ENCODE measurements at regions not wholly inside any gene's neighbourhood (a gene's known extent, or its start where the extent isn't known, plus 50 kb on each side); places are given as distances from the start of the nearest gene placed in this dataset.

DNA sequence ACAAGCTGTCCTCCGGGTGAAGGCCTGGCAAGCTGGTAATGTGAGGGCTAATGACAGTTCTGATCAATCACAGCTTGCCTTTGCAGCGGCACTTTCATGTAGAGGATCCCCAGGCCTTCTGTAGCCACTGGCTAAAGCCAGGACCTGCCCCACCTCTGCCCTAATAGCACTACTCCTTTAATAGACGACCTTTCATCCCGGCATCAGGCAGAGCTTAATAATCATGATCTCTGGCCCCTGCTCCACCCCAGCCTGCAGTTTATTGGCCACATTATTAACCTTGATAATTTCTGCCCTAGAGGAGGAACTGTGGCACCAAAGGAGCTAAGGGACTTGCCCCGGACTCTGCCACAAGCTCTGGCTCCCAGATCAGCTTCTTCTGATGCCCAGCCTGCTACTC is 142.3 kb upstream of the TBX3 start:
- Histone ChIP-seq H3K4me2 (ENCODE audit: low read length) (no peak overlapping the region), H3K27me3 (ENCODE audit: insufficient read depth, low read length) (0 out of 2 replicates have a peak, but pooled peaks cover 11% of the 10 kb centered on the region), H3K36me3 (ENCODE audit: control insufficient read depth in 1 of 2, insufficient read depth in 2 of 2, low read length in 2 of 2) (no peaks in the 10 kb centered on the region), H3K4me1 (ENCODE audit: control insufficient read depth in 1 of 2, insufficient read depth in 2 of 2, low read length in 2 of 2) (no peaks in the 10 kb centered on the region), H4K20me1 (ENCODE audit: insufficient read depth) (no peaks in the 10 kb centered on the region), H3K9me2 (ENCODE audit: insufficient read depth) (no peaks in the 10 kb centered on the region), H3K79me2 (ENCODE audit: insufficient read depth, low read length) (no peaks in the 10 kb centered on the region), H3K4me3 (replicated peaks in 1 of 2; ENCODE audit: low read depth in 1 of 2, low read length in 2 of 2) (no peak overlapping the region), H3K9ac (ENCODE audit: low read length) (no peak overlapping the region), H3K27ac (ENCODE audit: low read depth, low read length) (no peak overlapping the region), H2AFZ (ENCODE audit: low read depth, low read length, poor library complexity, severe bottlenecking) (no peak overlapping the region), H3K9me3 (ENCODE audit: control insufficient read depth in 1 of 2, insufficient read depth in 1 of 2, low read depth in 1 of 2, low read length in 2 of 2) (no peaks in the 10 kb centered on the region)
- ATAC-seq (no peak), DNase-seq (ENCODE audit: low read depth, low spot score) (no peak)
- ChIA-PET RAD21 (ENCODE audit: low non-redundant PET in 1 of 2, low total read pairs in 2 of 2, uncharacterized antibody in 2 of 2, unreplicated experiment in 2 of 2) (no interaction called here), CTCF (no interaction called here), POLR2A (no interaction called here)
- intact Hi-C loops (cut with micrococcal nuclease): no loop called here
- TF ChIP-seq, protein P1, sequence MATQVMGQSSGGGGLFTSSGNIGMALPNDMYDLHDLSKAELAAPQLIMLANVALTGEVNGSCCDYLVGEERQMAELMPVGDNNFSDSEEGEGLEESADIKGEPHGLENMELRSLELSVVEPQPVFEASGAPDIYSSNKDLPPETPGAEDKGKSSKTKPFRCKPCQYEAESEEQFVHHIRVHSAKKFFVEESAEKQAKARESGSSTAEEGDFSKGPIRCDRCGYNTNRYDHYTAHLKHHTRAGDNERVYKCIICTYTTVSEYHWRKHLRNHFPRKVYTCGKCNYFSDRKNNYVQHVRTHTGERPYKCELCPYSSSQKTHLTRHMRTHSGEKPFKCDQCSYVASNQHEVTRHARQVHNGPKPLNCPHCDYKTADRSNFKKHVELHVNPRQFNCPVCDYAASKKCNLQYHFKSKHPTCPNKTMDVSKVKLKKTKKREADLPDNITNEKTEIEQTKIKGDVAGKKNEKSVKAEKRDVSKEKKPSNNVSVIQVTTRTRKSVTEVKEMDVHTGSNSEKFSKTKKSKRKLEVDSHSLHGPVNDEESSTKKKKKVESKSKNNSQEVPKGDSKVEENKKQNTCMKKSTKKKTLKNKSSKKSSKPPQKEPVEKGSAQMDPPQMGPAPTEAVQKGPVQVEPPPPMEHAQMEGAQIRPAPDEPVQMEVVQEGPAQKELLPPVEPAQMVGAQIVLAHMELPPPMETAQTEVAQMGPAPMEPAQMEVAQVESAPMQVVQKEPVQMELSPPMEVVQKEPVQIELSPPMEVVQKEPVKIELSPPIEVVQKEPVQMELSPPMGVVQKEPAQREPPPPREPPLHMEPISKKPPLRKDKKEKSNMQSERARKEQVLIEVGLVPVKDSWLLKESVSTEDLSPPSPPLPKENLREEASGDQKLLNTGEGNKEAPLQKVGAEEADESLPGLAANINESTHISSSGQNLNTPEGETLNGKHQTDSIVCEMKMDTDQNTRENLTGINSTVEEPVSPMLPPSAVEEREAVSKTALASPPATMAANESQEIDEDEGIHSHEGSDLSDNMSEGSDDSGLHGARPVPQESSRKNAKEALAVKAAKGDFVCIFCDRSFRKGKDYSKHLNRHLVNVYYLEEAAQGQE (IDR thresholded peaks at IDR 0.05; ENCODE audit: low read depth): no peak
- TF ChIP-seq RAD21 (IDR thresholded peaks at IDR 0.05; ENCODE audit: low read depth): no peak
- TF ChIP-seq EZH2 (IDR thresholded peaks at IDR 0.05): no peak
- no peak for TF ChIP-seq ZBTB33 (IDR thresholded peaks at IDR 0.05; ENCODE audit: extremely low read depth, insufficient replicate concordance, low read length)
- TF ChIP-seq, protein P2, sequence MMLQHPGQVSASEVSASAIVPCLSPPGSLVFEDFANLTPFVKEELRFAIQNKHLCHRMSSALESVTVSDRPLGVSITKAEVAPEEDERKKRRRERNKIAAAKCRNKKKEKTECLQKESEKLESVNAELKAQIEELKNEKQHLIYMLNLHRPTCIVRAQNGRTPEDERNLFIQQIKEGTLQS (IDR thresholded peaks at IDR 0.05): no peak
- TF ChIP-seq CBX3 (IDR thresholded peaks at IDR 0.05; ENCODE audit: low read depth): no peak
- no peak for TF ChIP-seq CEBPB (IDR thresholded peaks at IDR 0.05; ENCODE audit: low read depth)
- TF ChIP-seq SIN3A (IDR thresholded peaks at IDR 0.05; ENCODE audit: low read depth): no peak
- TF ChIP-seq POLR2AphosphoS5 (IDR thresholded peaks at IDR 0.05; ENCODE audit: low read depth, low read length): no peak
- no TSS peak for BruUV-seq (replicated peaks)

Data from HCT116 (cell line).